ENCODE measurements at regions not wholly inside any gene's neighbourhood (a gene's known extent, or its start where the extent isn't known, plus 50 kb on each side); places are given as distances from the start of the nearest gene placed in this dataset.

GRCh38 chr11:39804271-39804670 lies 1655.2 kb downstream of the LRRC4C start:
- no peak for TF ChIP-seq CTCF (IDR thresholded peaks at IDR 0.05; ENCODE audit: low read depth, low read length)
- DNase-seq (ENCODE audit: low read depth in 2 of 2): no peak
- H3K4me3 ChIP-seq (replicated peaks in 1 of 2; ENCODE audit: low read depth in 2 of 2, low read length in 2 of 2): no peak overlapping the region

GRCh38 chr11:39786682-39787081 lies 1672.8 kb downstream of the LRRC4C start:
- DNase-seq (ENCODE audit: low read depth in 2 of 2): no peak
- H3K4me3 ChIP-seq (replicated peaks in 1 of 2; ENCODE audit: low read depth in 2 of 2, low read length in 2 of 2): no peak overlapping the region
- TF ChIP-seq CTCF (IDR thresholded peaks at IDR 0.05; ENCODE audit: low read depth, low read length): no peak

- no peak for TF ChIP-seq CTCF (IDR thresholded peaks at IDR 0.05; ENCODE audit: low read depth, low read length)
- no peak overlapping the region for H3K4me3 ChIP-seq (replicated peaks in 1 of 2; ENCODE audit: low read depth in 2 of 2, low read length in 2 of 2)
- DNase-seq (ENCODE audit: low read depth in 2 of 2): no peak
Measured at GRCh38 chr11:39786281-39786680, 1673.2 kb downstream of the LRRC4C start.

GRCh38 chr11:39784873-39785272 lies 1674.6 kb downstream of the LRRC4C start:
- no peak for DNase-seq (ENCODE audit: low read depth in 2 of 2)
- TF ChIP-seq CTCF (IDR thresholded peaks at IDR 0.05; ENCODE audit: low read depth, low read length): no peak
- H3K4me3 ChIP-seq (replicated peaks in 1 of 2; ENCODE audit: low read depth in 2 of 2, low read length in 2 of 2): no peak overlapping the region

- no peak for TF ChIP-seq CTCF (IDR thresholded peaks at IDR 0.05; ENCODE audit: low read depth, low read length)
- no peak overlapping the region for H3K4me3 ChIP-seq (replicated peaks in 1 of 2; ENCODE audit: low read depth in 2 of 2, low read length in 2 of 2)
- no peak for DNase-seq (ENCODE audit: low read depth in 2 of 2)
Measured at GRCh38 chr11:39780131-39780530, 1679.3 kb downstream of the LRRC4C start.

GRCh38 chr11:39777035-39777434 lies 1682.4 kb downstream of the LRRC4C start:
- no peak for TF ChIP-seq CTCF (IDR thresholded peaks at IDR 0.05; ENCODE audit: low read depth, low read length)
- no peak for DNase-seq (ENCODE audit: low read depth in 2 of 2)
- no peak overlapping the region for H3K4me3 ChIP-seq (replicated peaks in 1 of 2; ENCODE audit: low read depth in 2 of 2, low read length in 2 of 2)

GRCh38 chr11:39772525-39773137 lies 1686.8 kb downstream of the LRRC4C start:
- no peak for TF ChIP-seq CTCF (IDR thresholded peaks at IDR 0.05; ENCODE audit: low read depth, low read length)
- H3K4me3 ChIP-seq (replicated peaks in 1 of 2; ENCODE audit: low read depth in 2 of 2, low read length in 2 of 2): no peak overlapping the region
- DNase-seq (ENCODE audit: low read depth in 2 of 2): no peak

All from cardiac fibroblast (primary cell).